ENCODE measurements at regions not wholly inside any gene's neighbourhood (a gene's known extent, or its start where the extent isn't known, plus 50 kb on each side); places are given as distances from the start of the nearest gene placed in this dataset.
"Not testable (repeated sequence)": the region's sequence is repeated elsewhere in the genome, so short reads cannot be mapped to it uniquely, and the experiment has no call there.

DNA sequence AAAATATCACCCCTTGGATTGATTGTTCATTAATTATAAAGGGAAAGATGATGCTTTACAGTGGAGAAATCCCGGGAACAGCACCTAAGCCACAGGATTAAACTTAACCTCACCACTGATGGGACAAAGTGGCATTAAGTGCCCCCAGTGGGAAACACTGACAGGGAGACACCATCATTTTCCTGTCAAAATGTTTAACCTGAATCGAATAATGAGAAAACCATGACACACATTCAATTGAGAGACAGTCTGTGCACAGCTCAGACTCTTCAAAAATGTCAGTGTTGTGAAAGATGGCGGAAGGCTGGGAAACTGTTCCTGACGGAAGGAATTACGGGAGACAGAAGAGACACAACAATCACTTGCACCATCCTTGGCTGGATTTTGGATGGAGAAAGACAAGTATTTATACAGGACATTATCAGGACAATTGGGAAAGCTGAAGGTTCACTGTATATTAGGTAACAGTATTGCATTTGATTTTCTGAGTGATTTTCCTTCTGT, 111.8 kb upstream of the ASB18 start:
- DNase-seq = no peak

DNA sequence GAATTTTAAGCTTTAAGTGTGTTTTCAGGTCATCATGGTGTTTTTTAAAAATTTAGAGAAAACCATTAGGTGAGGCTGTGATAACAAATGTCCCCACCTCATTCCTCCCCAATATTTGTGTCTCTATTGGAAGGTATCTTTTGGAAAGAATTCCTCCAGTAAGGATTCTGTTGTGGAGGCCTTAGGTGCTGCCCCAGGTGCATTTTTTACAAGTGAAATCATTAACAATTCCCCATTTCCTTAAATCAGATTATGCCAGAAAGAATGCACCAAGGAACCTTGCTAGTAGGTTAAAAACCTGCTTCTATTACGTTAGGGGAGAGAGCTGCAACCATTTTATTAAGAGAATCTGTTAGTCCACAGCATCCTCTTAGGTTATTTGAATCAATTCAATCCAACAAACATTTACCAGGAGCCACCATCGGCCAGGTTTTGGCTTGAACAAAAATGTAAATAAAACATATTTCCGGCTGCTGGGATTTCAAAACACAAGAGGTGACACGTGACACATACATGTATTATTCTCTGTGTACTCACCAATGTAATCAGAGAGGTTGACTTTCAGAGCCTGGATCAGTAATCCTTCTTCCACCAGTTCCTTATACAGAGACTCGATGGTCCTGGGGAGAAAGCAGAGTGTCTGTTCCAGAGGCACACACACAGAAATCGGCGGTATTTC, 112.5 kb upstream of the ASB18 start:
- no peak for DNase-seq

DNA sequence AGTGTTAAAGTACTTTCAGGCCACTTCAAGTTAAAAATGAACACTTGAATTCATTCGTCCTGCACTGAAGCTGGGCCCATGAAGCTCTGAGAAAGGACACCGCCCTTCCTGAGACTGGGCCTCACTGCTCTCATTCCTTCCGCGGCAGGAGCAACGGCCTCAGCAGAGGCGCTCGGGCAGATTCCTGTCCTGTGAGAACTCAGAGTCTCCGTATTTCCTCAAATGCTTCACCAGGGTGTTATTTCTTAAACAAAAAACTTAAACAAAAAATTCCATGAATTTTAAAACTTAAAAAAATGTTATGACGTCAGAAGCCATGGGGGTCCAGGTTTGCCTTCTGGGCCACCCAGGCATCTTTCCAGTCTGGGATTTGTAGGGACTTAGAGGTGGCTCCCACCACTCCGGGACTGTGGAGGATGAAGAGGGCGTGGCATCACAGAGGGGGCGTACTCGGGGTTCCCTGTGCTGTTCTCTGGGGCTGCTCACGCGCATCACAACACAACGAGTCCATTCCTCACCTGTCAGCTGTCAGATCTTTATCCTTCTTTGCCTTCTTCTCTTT, 115.9 kb upstream of the ASB18 start:
- DNase-seq = no peak

DNA sequence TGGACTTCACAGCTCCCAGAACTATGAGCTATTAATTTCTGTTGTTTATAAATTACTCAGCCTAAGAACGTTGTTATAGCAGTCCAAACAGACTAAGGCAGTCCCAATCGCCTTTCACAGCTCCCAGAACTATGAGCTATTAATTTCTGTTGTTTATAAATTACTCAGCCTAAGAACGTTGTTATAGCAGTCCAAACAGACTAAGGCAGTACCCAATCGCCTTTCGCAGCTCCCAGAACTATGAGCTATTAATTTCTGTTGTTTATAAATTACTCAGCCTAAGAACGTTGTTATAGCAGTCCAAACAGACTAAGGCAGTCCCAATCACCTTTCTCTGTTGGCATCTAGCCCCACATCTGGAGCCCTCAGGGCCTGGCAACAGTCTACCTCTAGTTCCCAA, 117.0 kb upstream of the ASB18 start:
- peak; percentile 78 for DNase-seq

DNA sequence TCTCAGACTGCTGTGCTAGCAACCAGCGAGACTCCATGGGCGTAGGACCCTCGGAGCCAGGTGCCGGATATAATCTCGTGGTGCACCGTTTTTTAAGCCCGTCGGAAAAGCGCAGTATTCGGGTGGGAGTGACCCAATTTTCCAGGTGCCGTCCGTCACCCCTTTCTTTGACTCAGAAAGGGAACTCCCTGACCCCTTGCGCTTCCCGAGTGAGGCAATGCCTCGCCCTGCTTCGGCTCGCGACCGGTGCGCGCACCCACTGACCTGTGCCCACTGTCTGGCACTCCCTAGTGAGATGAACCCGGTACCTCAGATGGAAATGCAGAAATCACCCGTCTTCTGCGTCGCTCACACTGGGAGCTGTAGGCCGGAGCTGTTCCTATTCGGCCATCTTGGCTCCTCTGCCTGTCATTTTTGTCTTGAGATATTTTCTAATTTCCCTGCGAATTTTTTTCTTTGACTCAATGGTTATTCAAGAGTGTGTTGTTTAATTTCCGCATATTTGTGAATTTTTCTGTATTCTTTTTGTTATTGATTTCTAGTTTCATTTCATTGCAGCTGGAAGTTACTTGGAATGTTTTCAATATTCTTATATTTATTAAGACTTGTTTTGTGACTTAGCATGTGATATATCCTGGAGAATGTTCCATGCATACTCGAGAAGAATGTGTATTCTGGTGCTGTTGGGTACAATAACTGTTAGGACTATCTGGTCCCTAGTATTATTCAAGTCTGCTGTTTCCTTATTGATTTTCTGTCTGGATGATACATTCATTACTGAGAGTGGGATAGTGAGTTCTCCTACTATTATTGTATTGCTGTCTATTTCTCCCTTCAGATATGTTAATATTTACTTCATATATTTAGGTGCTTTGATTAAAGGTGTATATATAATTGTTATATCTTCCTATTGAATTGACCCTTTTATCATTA, 125.3 kb upstream of the ASB18 start:
- not testable (repeated sequence) for DNase-seq

DNA sequence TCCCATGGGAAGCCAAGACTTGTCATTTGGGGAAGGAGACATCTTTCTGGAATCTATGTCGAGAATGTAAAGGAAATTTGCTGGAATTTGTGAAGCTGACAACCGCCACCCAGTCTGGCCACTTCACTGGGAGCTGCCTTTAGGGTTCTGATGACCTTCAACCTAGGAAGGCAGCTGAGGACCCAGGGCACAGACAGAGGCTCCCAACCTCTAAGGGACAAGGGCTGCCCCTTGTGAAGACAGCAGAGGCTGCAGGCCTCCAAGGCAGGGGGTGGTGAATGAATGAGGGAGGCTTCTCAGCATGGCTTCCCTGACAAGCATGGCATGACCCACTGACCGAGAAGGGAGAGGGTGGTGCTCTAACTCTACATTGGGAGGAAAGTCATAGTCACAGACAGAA, 128.9 kb upstream of the ASB18 start:
- no peak for DNase-seq

DNA sequence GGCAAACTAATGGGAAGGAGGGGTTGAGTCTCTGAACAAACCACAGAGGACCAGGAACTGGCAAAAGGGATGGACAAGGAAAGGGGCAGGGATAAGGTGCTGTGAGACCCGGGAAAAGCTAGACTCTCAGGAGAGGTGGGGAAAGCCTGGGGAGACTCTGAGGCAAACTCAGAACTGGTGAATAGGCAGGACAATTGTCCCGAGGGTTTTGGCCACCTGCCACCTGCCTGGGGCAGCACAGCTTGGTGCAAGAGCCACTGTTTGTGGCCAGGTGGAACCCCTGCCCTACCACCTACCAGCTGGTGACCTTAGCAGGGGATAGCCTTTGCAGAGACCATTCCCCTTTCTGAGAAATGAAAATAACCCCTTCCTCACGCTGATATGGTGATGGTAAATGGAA, 129.4 kb upstream of the ASB18 start:
- DNase-seq = no peak

DNA sequence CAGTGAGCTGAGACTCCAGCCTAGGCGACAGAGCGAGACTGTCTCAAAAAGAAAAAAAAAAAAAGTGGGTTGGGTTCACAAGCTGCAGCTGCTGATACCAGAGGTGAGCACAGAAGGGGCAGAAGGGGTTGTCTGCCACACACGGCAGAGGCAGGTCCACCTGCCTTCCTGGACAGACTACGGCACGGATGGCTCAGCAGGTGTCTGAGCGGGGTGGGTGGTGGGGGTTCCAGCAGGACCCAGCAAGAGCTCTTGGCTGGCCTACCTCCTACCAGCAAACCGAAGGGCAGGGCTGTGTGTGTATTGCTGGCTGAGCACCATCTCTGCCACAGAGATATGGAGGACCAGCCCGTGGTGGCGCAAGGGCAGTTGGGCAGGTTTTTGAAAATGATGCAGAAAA, 130.4 kb upstream of the ASB18 start:
- DNase-seq = no peak

DNA sequence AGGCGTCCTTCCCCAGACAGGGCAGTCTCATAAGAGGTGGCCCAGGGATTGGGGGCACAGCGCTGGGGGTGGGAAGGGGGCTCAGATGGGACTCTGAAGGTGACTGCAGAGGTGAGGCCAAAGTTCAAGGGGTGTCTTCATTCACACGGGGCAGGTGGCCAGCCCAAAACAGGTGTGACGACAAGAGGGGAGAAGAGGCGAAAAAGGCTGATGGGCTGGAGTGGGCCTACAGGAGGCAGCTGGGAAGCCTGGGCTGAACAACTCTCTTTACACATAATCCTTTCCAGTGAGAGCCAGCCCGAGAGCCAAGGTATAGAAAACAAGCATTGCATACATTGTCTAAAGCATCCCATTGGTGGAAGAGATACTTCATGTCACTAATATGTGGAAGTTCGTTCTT, 130.9 kb upstream of the ASB18 start:
- DNase-seq = no peak

DNA sequence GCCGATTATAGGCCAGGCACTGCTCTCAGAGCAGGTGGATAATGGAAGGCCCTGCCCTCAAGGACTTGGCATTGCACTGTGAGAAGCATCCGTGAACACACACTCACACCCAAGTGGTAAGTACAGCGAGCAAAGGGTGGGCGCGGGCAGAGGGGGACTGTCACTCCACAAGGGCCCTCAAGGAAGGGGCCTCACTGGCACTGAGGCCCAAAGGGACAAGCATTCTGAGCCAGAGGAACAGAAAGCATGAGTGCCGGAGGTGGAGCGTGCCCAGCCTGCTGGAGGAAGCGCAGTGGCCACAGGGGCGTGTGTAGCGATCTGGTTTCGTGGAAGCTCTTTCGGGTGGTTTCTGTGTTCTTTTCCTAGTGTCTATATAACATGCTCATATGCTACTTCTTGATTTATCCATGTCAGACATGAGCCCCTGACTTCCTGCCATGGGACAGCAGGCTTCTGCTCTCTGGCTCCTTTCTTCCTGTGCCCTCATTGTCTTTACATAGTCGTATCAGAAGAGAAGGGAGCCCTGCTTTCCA, 132.7 kb upstream of the ASB18 start:
- DNase-seq = no peak

DNA sequence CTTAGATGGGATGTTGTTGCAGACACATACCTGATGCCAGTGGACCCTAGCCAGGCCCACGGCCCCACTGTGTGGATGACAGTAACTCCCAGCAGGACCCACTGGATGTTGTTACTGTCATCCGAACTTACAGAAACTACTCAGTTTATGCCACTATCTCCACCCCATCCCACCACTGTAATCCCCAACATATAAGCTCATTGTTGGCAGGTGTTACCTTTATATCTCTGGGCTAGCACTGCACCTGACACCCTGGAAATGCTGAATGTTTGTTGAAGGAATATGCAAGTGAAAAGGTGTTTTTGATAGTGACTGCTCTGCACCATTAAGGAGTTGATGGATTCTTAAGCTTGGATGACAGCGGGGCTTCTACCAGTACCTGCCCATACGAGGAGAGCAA, 133.5 kb upstream of the ASB18 start:
- DNase-seq = no peak

DNA sequence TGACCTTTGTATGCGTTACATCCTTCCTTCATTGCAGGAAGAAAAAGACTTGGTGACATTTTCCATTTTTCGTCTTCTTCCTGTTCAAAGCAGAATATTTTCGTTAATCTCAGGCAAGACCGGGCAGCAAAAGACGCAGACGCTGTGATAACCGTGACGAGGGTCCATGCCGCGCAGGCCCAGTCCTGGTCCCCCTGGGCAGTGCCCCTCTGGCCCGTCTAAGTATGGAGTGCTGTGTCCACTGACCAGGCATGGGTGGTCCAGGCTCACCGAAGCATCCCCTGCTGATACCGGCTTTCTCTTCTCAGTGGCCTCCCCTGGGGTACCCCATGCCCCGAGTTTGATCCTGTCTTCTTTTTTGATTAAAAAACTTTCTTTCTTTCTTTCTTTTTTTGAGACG, 135.2 kb upstream of the ASB18 start:
- DNase-seq = no peak

DNA sequence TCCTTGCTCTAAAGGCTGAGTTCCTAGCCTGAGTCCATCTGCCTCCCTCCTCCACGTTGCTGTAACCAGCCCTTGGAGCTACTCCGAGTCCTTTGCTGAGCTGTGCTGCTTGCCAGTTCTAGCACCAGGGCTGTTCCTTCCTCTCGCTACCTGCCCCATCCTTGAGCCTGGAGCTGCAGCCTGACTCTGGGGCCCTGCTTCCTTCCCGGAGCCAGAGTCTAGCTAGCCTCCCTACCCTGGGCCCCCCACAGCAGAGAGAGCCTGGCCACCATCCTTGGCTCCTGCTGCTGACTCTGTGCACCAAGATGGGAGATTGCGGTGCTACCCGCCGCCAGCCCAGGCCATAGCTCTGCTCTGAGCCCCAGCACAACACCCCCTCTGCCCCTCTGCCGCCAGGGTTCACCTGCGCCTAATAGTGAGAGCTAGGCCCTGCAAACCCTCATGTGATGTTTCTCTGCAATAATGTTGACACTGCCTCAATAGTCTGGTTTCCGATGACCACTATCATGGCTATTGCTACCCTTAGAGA, 135.9 kb upstream of the ASB18 start:
- DNase-seq = no peak

DNA sequence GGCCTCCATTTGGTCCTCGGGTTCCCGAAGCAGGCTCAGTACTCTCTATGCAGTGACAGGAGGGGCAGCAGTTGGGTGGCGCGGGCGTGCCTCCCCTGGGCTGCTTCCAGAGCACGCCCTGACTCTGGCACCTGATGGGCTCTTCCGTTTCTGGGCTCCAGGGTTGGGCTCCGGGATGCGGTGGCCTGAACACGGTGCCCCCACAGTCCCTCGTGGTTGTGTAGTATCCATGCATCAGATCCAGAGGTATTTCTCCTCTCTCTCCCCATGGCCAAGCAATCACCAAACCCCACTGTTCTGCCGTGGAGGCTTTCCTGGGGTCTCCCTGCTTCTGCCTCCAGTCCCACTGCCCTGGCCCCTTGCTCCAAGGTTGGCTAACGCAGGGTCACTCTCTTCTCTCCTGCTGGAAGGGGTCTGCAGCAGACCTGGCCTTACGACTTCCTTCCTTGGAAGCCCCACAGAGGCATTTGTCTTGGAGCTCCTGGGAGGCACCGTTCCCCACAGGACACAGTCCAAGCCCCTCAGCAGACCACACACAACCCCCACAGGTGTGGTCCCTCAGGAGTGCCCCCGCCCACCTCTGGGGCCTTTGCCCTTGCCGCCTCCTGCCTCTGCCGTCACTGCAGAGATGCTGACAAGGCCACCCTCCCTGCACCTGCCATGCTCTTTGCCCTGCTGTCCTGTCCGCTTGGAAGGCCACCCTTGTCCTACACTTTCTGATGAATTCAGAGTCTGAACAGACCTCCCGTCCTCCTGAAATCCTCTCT, 136.6 kb upstream of the ASB18 start:
- no peak for DNase-seq

DNA sequence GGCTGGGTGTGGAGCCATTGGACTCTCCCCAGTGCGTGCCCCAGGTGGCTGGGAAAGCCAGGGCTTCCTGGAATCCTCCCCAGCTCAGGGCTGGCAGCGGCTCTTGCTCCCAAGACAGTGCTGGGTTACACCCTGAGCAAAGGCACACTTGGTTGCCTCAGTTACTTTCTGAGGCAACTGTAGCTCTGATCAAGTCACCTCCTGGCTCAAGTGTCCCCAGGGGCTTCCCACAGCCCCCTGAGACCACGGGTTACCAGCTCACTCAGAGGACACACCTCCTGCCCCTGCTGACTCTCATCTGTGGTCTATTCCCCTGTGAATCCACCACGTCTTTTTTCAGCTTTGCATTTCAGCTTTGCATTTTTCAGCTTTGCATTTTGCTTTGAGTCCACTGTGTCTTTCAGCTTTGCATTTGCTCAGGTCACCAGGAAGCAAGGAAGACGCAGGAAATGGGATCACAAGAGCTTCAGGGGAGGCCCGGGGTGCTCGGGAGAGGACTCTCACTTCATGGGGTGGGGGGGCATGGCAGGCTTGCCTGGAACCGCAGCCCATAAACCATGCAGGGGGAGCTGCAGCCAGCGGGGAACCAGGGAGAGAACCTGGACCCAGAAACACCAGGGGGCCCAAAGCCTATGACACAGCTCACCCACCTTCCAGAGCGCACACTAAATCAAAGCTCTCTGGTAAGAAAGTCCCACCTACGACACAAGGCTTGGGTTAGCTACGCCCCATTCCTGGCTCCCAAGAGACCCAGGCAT, 138.0 kb upstream of the ASB18 start:
- no peak for DNase-seq

DNA sequence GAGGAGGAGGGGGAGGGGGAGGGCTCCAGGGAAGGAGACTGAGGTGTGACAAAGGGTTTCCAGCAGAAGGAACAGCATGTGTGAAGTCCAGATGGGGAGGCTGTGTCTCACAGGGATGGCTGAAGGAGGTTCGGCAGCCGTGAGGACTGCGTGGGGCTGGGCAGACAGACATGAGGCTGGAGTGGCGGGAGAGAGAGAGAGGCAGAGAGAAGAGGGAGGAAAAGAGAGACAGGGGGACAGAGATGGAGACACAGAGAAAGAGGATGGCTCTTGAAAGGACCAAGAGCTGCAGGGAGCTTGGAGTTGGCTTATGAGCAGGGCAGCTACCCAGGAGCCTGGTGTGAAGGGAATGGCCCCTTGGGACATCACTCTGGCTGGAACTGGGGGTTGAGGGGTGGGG, 138.9 kb upstream of the ASB18 start:
- DNase-seq = no peak

DNA sequence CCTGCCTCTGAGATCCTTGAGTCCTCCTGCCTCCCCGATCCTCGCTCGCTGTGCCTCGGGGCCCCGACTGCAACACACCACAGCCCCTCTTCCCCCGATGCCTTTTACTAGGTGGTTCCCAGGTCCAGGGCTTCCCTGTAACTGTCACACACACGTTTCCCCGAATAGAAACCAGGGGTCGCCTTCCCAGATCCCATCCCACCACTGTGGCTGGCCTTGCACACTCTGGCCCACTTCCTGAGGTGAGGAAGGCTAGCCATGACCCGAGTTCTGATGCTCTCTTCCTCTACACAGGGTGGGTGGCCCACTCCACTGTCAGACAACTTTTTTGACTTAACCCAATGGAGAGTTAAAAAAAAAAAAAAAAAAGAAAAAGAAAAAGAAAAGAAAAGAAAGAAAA, 139.6 kb upstream of the ASB18 start:
- DNase-seq = no peak

DNA sequence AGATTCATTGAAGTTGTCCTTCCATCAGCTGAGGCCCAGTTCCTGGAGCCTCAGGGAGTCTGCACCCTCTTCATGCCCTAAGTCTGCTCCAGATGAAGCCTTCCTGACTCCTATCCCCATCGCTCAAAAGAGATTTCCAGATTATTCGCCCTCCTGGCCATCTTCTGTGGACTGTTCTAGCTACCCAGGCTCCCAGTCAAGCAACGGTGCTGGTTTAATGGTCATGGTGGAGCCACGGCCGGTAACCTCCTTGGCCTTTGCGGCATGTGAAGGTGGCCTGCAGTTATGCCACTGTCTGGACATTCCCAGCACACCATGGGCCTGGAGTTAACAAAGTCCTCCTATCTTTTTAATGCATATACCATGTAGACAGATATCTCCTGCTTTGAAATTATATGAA, 140.1 kb upstream of the ASB18 start:
- DNase-seq = no peak

DNA sequence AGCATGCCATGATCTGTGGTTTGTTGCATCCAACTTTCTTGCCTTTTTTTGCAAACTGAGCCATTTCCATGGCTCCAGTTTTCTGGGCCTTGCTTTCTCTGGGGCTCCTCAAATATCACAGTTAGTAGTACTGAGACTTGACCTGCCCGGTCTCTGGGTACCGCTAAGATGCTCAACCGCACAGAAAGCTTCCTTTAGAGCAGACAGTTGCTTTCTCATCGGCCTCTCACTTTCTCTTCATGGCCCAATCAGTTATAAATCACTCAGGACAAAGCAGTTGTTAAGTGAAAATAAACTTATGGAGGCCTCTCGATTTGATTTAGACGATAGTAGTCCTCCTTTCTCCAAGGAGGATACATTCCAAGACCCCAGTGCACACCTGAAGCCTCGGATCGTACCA, 141.2 kb upstream of the ASB18 start:
- no peak for DNase-seq

DNA sequence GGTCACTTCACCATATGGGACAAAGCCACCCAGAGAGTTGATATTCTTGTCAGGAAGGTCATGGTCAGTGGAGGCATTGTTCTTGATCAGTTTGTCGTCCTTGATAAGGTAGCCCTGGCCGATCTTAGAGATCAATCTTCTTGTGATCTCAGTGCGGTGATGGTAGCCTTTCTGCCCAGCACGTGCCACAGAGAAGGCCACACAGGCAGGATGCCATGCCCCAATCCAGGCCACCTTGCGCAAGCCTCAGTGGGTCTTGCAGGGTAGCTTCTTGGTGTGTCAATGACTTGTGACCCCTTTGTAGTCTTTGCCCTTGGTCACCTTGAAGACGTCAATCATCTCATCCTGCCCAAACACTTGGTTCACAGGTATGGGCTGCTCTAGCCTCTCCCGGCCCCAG, 143.9 kb upstream of the ASB18 start:
- DNase-seq = no peak

DNA sequence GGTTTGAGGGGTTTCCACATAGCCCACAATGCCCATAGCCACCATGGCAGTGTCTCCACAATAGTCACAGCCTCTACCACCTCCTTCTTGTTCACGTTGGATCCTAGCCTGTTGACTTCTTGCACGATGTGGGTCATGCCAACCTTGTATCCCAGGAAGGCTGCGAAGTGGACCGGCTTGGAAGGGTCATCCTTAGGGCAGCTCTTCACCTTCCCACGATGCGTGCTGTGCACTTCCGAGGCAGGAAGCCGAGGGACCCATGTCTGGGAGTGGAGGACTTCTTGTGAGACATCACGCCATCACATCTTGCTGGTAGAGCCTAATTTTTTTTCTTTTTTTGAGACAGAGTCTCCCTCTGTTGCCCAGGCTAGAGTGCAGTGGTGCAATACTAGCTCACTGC, 144.6 kb upstream of the ASB18 start:
- no peak for DNase-seq
